ENCODE measurements at regions not wholly inside any gene's neighbourhood (a gene's known extent, or its start where the extent isn't known, plus 50 kb on each side); places are given as distances from the start of the nearest gene placed in this dataset.

DNA sequence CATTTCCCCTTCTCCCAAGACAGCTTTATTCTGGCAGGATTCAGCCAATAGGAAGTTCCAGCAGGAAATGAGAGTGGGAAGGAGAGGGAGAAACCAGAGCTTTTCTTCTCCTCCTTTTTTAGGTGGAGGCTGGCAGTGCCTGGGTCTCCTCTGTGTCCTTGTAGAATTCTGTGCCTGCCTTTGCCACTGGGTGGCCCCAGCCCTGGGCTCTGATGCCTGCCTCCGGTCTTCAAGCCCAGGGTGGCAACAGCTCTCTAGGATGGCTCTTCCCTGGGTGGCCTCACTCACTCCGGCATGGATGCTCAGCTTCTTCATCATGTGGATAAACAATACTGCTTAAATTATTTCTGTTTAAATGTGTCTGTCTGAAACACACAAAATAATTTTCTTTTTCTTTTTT is 694.8 kb downstream of the SEMA5A start:
- Histone ChIP-seq H3K27ac (ENCODE audit: low read depth in 1 of 2, low read length in 1 of 2) (no peak overlapping the region), H3K27me3 (ENCODE audit: control insufficient read depth in 3 of 3, insufficient read depth in 3 of 3, low read length in 2 of 3) (no peaks in the 10 kb centered on the region), H3K9me3 (ENCODE audit: control insufficient read depth in 4 of 4, insufficient read depth in 3 of 4, low read length in 3 of 4) (no peaks in the 10 kb centered on the region), H3K36me3 (ENCODE audit: control insufficient read depth in 4 of 4, insufficient read depth in 4 of 4, low read length in 4 of 4) (no peaks in the 10 kb centered on the region), H3K4me3 (no peak overlapping the region), H3K4me1 (ENCODE audit: control insufficient read depth in 5 of 5, insufficient read depth in 5 of 5, low read length in 5 of 5) (no peaks in the 10 kb centered on the region), H3K9ac (ENCODE audit: insufficient read depth in 1 of 2, low read length in 2 of 2) (no peak overlapping the region)
- no peak for DNase-seq
- TF ChIP-seq CTCF (IDR thresholded peaks at IDR 0.05; ENCODE audit: control extremely low read depth, extremely low read depth) = no peak
- WGBS, 2 donors = 81 to 87% methylated on average over 2 of the region's 2 CpGs
- no peak for ATAC-seq (ENCODE audit: insufficient read depth, low FRiP score)

DNA sequence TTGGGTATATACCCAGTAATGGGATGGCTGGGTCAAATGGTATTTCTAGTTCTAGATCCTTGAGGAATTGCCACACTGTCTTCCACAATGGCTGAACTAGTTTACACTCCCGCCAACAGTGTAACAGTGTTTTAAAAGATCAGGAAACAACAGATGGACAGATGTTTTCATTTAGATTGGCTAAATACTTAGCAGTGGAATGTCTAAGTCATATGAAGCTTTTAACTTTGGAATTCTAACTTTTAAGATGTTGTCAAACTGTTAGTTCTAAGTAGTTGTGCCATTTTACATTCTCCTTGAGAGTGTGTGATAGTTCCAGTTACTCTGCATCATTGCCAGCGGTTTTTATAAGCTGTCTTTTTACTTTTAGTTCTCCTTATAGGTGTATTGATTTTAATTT is 688.8 kb downstream of the SEMA5A start:
- Histone ChIP-seq H3K27ac (ENCODE audit: low read depth in 1 of 2, low read length in 1 of 2) (no peak overlapping the region), H3K4me1 (ENCODE audit: control insufficient read depth in 5 of 5, insufficient read depth in 5 of 5, low read length in 5 of 5) (no peaks in the 10 kb centered on the region), H3K9ac (ENCODE audit: insufficient read depth in 1 of 2, low read length in 2 of 2) (no peak overlapping the region), H3K36me3 (ENCODE audit: control insufficient read depth in 4 of 4, insufficient read depth in 4 of 4, low read length in 4 of 4) (no peaks in the 10 kb centered on the region), H3K9me3 (ENCODE audit: control insufficient read depth in 4 of 4, insufficient read depth in 3 of 4, low read length in 3 of 4) (no peaks in the 10 kb centered on the region), H3K27me3 (ENCODE audit: control insufficient read depth in 3 of 3, insufficient read depth in 3 of 3, low read length in 2 of 3) (no peaks in the 10 kb centered on the region), H3K4me3 (no peak overlapping the region)
- ATAC-seq (ENCODE audit: insufficient read depth, low FRiP score) = no peak
- no peak for DNase-seq
- WGBS, 2 donors = 43 to 45% methylated on average over 2 of the region's 2 CpGs
- TF ChIP-seq CTCF (IDR thresholded peaks at IDR 0.05; ENCODE audit: control extremely low read depth, extremely low read depth) = no peak

DNA sequence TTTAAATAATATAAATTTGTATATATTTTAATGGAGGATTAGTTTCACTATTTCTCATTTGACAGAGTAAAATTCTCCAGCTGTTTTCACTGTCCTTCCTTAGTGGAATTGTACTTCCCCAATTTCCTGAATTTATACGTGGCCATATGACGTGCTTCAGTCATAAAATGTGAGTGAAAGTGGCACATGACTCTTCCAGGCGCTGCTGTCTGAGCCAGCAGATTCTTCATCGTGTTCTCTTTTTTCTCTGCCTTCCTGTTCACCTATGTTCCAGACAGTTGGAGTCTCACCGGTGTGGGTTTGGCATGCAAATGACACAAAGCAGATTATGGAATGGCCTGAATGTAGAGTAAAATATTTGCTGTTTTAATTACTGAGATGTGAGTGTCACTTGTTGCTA is 684.1 kb downstream of the SEMA5A start:
- H3K27ac ChIP-seq (ENCODE audit: low read depth in 1 of 2, low read length in 1 of 2) = no peak overlapping the region
- no peaks in the 10 kb centered on the region for H3K4me1 ChIP-seq (ENCODE audit: control insufficient read depth in 5 of 5, insufficient read depth in 5 of 5, low read length in 5 of 5)
- H3K4me3 ChIP-seq = no peak overlapping the region
- no peak overlapping the region for H3K9ac ChIP-seq (ENCODE audit: insufficient read depth in 1 of 2, low read length in 2 of 2)
- no peaks in the 10 kb centered on the region for H3K27me3 ChIP-seq (ENCODE audit: control insufficient read depth in 3 of 3, insufficient read depth in 3 of 3, low read length in 2 of 3)
- TF ChIP-seq CTCF (IDR thresholded peaks at IDR 0.05; ENCODE audit: control extremely low read depth, extremely low read depth) = no peak
- H3K36me3 ChIP-seq (ENCODE audit: control insufficient read depth in 4 of 4, insufficient read depth in 4 of 4, low read length in 4 of 4) = no peaks in the 10 kb centered on the region
- H3K9me3 ChIP-seq (ENCODE audit: control insufficient read depth in 4 of 4, insufficient read depth in 3 of 4, low read length in 3 of 4) = no peaks in the 10 kb centered on the region
- ATAC-seq (ENCODE audit: insufficient read depth, low FRiP score) (no peak), DNase-seq (no peak)
- WGBS, 2 donors = 60 to 61% methylated on average over 5 of the region's 5 CpGs

GRCh38 chr5:8864053-8864452 is 681.8 kb downstream of the SEMA5A start:
- DNase-seq (no peak), ATAC-seq (ENCODE audit: insufficient read depth, low FRiP score) (no peak)
- no peak overlapping the region for H3K4me3 ChIP-seq
- no peaks in the 10 kb centered on the region for H3K27me3 ChIP-seq (ENCODE audit: control insufficient read depth in 3 of 3, insufficient read depth in 3 of 3, low read length in 2 of 3)
- H3K27ac ChIP-seq (ENCODE audit: low read depth in 1 of 2, low read length in 1 of 2) = no peak overlapping the region
- no peaks in the 10 kb centered on the region for H3K9me3 ChIP-seq (ENCODE audit: control insufficient read depth in 4 of 4, insufficient read depth in 3 of 4, low read length in 3 of 4)
- no peaks in the 10 kb centered on the region for H3K4me1 ChIP-seq (ENCODE audit: control insufficient read depth in 5 of 5, insufficient read depth in 5 of 5, low read length in 5 of 5)
- no peak overlapping the region for H3K9ac ChIP-seq (ENCODE audit: insufficient read depth in 1 of 2, low read length in 2 of 2)
- TF ChIP-seq CTCF (IDR thresholded peaks at IDR 0.05; ENCODE audit: control extremely low read depth, extremely low read depth) = no peak
- 53 to 65% methylated on average over 4 of the region's 4 CpGs for WGBS, 2 donors
- H3K36me3 ChIP-seq (ENCODE audit: control insufficient read depth in 4 of 4, insufficient read depth in 4 of 4, low read length in 4 of 4) = no peaks in the 10 kb centered on the region

Measured in lung (tissue), 11 donors.